A549 (cell line): ENCODE measurements at regions not wholly inside any gene's neighbourhood (a gene's known extent, or its start where the extent isn't known, plus 50 kb on each side); places are given as distances from the start of the nearest gene placed in this dataset.

Experiments
- ATAC-seq, 2 experiments: fragments of 200-7000 bp in 1 of 2; fragments of >200 bp in 1 of 2; cut with Nextera tagmentation in 1 of 2; cut with Tn5 transposase in 1 of 2; 3 replicates each; pipeline versions ENCODE4 v1.8.0 to v1.9.1; 2018 to 2020; ENCODE audit warnings: mild to moderate bottlenecking in 1 of 2, moderate library complexity in 1 of 2
- CTCF ChIA-PET: fragments of 300-600 bp; sonication (Branson Sonifier 250); formaldehyde crosslinking; extraction: SDS; loops from one replicate; lab custom pipeline; 2021; ENCODE audit warnings: antibody characterized with exemption, inconsistent platforms; lab: Yijun Ruan, JAX
- POLR2A ChIA-PET: fragments of 350-600 bp; formaldehyde crosslinking; extraction: SDS; loops from one replicate; lab custom pipeline; 2021; ENCODE audit warnings: antibody characterized with exemption, inconsistent platforms; lab: Yijun Ruan, JAX
- DNase-seq, 2 experiments: peaks; one replicate each; pipeline versions ENCODE4 v3.0.0 to v3.0.0-alpha.2; 2011 to 2016; ENCODE audit warnings: low read depth in 1 of 2, low spot score in 1 of 2
- FAIRE-seq: peaks from 2 replicates; lab custom pipeline; 2011; peaks lifted over from hg19 to GRCh38; lab: Jason Lieb, UNC
- H3K27ac ChIP-seq, 2 experiments: fragments of >200 bp; sonication (Bioruptor Twin); formaldehyde crosslinking; 3 replicates each; pipeline ENCODE4 v1.5.1; 2016 to 2017
- H3K4me1 ChIP-seq: fragments of >200 bp; sonication (Bioruptor Twin); formaldehyde crosslinking; 3 replicates; pipeline ENCODE4 v1.6.1; 2016
- H3K4me2 ChIP-seq: fragments of >200 bp; sonication (Bioruptor Twin); formaldehyde crosslinking; 3 replicates; pipeline ENCODE4 v1.6.1; 2016
- H3K4me3 ChIP-seq: fragments of >200 bp; sonication (Bioruptor Twin); formaldehyde crosslinking; 3 replicates; pipeline ENCODE4 v1.5.1; 2016
- H3K9me3 ChIP-seq: fragments of >200 bp; sonication (Bioruptor Twin); formaldehyde crosslinking; 3 replicates; pipeline ENCODE4 v1.6.1; 2016
- BHLHE40 ChIP-seq: IDR thresholded peaks from 2 replicates; pipeline ENCODE4 v1.6.1; 2012; ENCODE audit warnings: low read depth, low read length, inconsistent platforms
- EP300 ChIP-seq, 2 experiments: fragments of >200 bp; sonication (Bioruptor Twin); formaldehyde crosslinking; IDR thresholded peaks; 2 replicates in 1 of 2; 3 replicates in 1 of 2; pipeline ENCODE4 v1.6.1; 2016 to 2017
- HEYL ChIP-seq: fragments of 250-450 bp; sonication (Bioruptor Pico); IDR thresholded peaks from 2 replicates; pipeline ENCODE4 v1.8.0; 2021; ENCODE audit warnings: mild to moderate bottlenecking, moderate library complexity
- HOXB5 ChIP-seq: fragments of 250-450 bp; sonication (Bioruptor Pico); IDR thresholded peaks from 2 replicates; pipeline ENCODE4 v1.5.0; 2020; ENCODE audit warnings: mild to moderate bottlenecking, moderate library complexity
- JUNB ChIP-seq: fragments of >200 bp; sonication (Bioruptor Twin); formaldehyde crosslinking; IDR thresholded peaks from 2 replicates; pipeline ENCODE4 v1.6.1; 2016
- KDM1A ChIP-seq: fragments of 200-600 bp; sonication (generic); IDR thresholded peaks from 2 replicates; pipeline ENCODE4 v1.6.1; 2016; ENCODE audit warnings: low read depth, mild to moderate bottlenecking
- MYC ChIP-seq: IDR thresholded peaks from 2 replicates; pipeline ENCODE4 v1.6.1; 2012; ENCODE audit warnings: mild to moderate bottlenecking, inconsistent platforms, low read length, improper control_type of control experiment, borderline replicate concordance
- PHF8 ChIP-seq: fragments of 200-600 bp; sonication (generic); IDR thresholded peaks from 2 replicates; pipeline ENCODE4 v1.6.1; 2016; ENCODE audit warnings: low read depth, mild to moderate bottlenecking, antibody characterized with exemption, moderate library complexity, borderline replicate concordance
- POLR2AphosphoS2 ChIP-seq: conservative IDR thresholded peaks from 2 replicates; pipeline ENCODE4 v1.6.1; 2012; ENCODE audit warnings: low read length, improper control_type of control experiment, inconsistent platforms
- RFX5 ChIP-seq: fragments of 450-650 bp; IDR thresholded peaks from 2 replicates; pipeline ENCODE4 v1.7.1; 2014; ENCODE audit warnings: antibody characterized with exemption, mild to moderate bottlenecking, moderate library complexity
- RNF2 ChIP-seq: fragments of 200-600 bp; sonication (generic); IDR thresholded peaks from 2 replicates; pipeline ENCODE4 v1.6.1; 2016; ENCODE audit warnings: low read depth, mild to moderate bottlenecking, antibody characterized with exemption, moderate library complexity, borderline replicate concordance
- SMC3 ChIP-seq: fragments of >200 bp; sonication (Bioruptor Twin); formaldehyde crosslinking; IDR thresholded peaks from 3 replicates; pipeline ENCODE4 v1.6.1; 2018; ENCODE audit warnings: inconsistent platforms
- TFCP2L1 ChIP-seq: fragments of 250-450 bp; sonication (Bioruptor Pico); IDR thresholded peaks from 2 replicates; pipeline ENCODE4 v1.5.0; 2021; ENCODE audit warnings: mild to moderate bottlenecking
- ZFP36 ChIP-seq: fragments of 450-650 bp; IDR thresholded peaks from 2 replicates; pipeline ENCODE4 v1.6.1; 2014; ENCODE audit warnings: borderline replicate concordance; ENCODE audit not compliant: partially characterized antibody
- ZNF302 ChIP-seq: fragments of 250-450 bp; sonication (Bioruptor Pico); IDR thresholded peaks from 2 replicates; pipeline ENCODE4 v1.9.0; 2021; ENCODE audit warnings: inconsistent platforms, mild to moderate bottlenecking, moderate library complexity
- WGBS: methylation state at CpG from one replicate; pipeline ENCODE4 v1.1.6; 2017; ENCODE audit errors: missing lambda C conversion rate; 5-methylcytosine and 5-hydroxymethylcytosine counted together
- TF ChIP-seq, protein P1 (sequence below): fragments of 250-450 bp; sonication (Bioruptor Pico); IDR thresholded peaks from 2 replicates; pipeline ENCODE4 v1.5.0; 2020; ENCODE audit warnings: low read depth, mild to moderate bottlenecking, moderate library complexity
- TF ChIP-seq, protein P2 (sequence below): fragments of 200-600 bp; sonication (generic); IDR thresholded peaks from 2 replicates; pipeline ENCODE4 v1.6.1; 2016; ENCODE audit warnings: antibody characterized with exemption, mild to moderate bottlenecking, moderate library complexity
- TF ChIP-seq, protein P3 (sequence below): IDR thresholded peaks from 2 replicates; pipeline ENCODE4 v1.6.1; 2012

DNA sequence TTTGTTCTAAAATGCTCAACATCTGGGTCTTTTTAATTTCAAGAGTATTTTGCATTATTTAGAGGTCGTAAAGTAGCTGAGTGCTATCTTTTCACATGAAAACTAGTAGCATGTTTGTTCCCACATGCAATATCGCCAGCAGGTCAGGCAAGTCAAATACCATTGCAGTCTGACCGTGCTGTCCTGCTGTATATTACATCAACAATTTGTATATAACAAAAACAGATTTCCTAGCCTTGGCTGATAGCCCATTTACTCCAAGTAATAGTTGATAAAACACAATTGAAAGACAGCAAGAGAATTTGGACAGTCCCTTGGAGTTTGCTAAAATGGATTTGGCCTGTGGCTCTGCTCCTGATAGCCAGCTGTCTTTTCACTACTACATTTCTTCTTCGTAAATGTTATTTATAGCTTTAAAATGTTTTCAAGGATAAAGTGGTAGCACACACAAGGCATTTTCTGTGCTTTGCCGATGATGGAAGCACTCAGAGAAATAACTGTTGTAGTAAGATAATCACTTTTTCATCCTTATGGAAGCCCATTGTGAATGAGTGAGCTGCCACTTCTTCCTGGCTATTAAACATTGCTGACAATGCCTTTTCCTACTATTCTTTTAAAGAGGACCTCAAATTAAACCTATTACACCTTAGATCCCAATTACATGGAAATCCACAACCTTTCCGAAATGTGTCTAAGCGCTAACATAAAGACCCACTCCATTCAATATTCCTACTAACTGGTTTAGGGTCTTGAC is 992.1 kb downstream of the MAT2B start:
- POLR2A ChIA-PET, result no interaction called here
- 21% methylated on average over 7 of the region's 7 CpGs for WGBS
- FAIRE-seq (no peak), ATAC-seq (no peak), DNase-seq (no peak)
- CTCF ChIA-PET, result no interaction called here
- TF ChIP-seq BHLHE40 (no peak), RNF2 (no peak), RFX5 (no peak)
- TF ChIP-seq, protein P1, sequence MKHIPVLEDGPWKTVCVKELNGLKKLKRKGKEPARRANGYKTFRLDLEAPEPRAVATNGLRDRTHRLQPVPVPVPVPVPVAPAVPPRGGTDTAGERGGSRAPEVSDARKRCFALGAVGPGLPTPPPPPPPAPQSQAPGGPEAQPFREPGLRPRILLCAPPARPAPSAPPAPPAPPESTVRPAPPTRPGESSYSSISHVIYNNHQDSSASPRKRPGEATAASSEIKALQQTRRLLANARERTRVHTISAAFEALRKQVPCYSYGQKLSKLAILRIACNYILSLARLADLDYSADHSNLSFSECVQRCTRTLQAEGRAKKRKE, result no peak
- no peaks in the 10 kb centered on the region for H3K9me3 ChIP-seq
- no peak overlapping the region for H3K4me2 ChIP-seq
- no peaks in the 10 kb centered on the region for H3K4me1 ChIP-seq
- no peak overlapping the region for H3K4me3 ChIP-seq
- no peak overlapping the region for H3K27ac ChIP-seq

DNA sequence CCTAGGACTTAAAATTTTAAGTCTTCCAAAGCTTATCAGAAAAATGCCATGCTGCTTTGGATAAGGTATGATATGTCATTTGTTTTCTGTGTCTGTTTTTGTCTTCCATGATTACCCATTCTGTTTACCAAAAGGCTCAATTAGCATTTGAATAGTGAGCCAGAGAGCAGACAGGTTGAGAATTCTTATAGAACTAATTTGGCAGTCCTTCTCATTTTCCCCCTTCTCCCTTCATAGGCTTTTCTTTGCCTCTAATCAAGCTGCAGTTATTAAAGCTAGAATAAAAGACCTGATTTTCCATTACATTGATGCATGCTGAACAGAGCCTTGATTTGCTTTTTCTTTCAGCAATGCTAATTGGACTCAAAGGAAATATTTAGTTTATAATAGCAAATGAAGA is 993.0 kb downstream of the MAT2B start:
- H3K27ac ChIP-seq, result no peak overlapping the region
- no peak overlapping the region for H3K4me2 ChIP-seq
- ATAC-seq (no peak), FAIRE-seq (no peak), DNase-seq (no peak)
- CTCF ChIA-PET, result no interaction called here
- H3K9me3 ChIP-seq, result no peaks in the 10 kb centered on the region
- TF ChIP-seq ZNF302 (CRISPR knock-in tag) (no peak), KDM1A (no peak), MYC (no peak), TFCP2L1 (CRISPR knock-in tag) (no peak), ZFP36 (no peak), HEYL (CRISPR knock-in tag) (no peak), PHF8 (no peak), EP300 (IDR thresholded peaks at IDR 0.05) (no peak)
- TF ChIP-seq, protein P2, sequence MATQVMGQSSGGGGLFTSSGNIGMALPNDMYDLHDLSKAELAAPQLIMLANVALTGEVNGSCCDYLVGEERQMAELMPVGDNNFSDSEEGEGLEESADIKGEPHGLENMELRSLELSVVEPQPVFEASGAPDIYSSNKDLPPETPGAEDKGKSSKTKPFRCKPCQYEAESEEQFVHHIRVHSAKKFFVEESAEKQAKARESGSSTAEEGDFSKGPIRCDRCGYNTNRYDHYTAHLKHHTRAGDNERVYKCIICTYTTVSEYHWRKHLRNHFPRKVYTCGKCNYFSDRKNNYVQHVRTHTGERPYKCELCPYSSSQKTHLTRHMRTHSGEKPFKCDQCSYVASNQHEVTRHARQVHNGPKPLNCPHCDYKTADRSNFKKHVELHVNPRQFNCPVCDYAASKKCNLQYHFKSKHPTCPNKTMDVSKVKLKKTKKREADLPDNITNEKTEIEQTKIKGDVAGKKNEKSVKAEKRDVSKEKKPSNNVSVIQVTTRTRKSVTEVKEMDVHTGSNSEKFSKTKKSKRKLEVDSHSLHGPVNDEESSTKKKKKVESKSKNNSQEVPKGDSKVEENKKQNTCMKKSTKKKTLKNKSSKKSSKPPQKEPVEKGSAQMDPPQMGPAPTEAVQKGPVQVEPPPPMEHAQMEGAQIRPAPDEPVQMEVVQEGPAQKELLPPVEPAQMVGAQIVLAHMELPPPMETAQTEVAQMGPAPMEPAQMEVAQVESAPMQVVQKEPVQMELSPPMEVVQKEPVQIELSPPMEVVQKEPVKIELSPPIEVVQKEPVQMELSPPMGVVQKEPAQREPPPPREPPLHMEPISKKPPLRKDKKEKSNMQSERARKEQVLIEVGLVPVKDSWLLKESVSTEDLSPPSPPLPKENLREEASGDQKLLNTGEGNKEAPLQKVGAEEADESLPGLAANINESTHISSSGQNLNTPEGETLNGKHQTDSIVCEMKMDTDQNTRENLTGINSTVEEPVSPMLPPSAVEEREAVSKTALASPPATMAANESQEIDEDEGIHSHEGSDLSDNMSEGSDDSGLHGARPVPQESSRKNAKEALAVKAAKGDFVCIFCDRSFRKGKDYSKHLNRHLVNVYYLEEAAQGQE, result no peak
- TF ChIP-seq, protein P3, sequence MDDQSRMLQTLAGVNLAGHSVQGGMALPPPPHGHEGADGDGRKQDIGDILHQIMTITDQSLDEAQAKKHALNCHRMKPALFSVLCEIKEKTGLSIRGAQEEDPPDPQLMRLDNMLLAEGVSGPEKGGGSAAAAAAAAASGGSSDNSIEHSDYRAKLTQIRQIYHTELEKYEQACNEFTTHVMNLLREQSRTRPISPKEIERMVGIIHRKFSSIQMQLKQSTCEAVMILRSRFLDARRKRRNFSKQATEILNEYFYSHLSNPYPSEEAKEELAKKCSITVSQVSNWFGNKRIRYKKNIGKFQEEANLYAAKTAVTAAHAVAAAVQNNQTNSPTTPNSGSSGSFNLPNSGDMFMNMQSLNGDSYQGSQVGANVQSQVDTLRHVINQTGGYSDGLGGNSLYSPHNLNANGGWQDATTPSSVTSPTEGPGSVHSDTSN, result no peak
- H3K4me3 ChIP-seq, result no peak overlapping the region
- POLR2A ChIA-PET, result no interaction called here
- H3K4me1 ChIP-seq, result no peaks in the 10 kb centered on the region

DNA sequence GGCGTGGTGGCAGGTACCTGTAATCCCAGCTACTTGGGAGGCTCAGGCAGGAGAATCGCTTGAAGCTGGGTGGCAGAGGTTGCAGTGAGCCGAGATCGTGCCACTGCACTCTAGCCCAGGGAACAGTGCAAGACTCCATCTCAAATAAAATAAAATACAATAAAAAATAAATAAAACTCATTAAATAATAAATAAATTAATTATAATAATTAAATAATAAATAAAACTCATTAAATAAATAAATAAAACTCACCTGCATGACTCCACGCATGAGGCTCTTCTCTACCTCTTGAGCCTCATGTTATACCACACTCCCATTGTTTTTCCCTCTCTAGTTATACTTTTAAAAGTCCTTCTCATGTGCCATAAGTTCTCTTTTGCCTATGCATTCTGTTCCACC is 995.4 kb downstream of the MAT2B start:
- no peak for ATAC-seq
- Histone ChIP-seq H3K9me3 (no peaks in the 10 kb centered on the region), H3K4me3 (no peak overlapping the region), H3K4me1 (no peaks in the 10 kb centered on the region), H3K4me2 (no peak overlapping the region), H3K27ac (no peak overlapping the region)
- no peak for DNase-seq
- POLR2A ChIA-PET, result no interaction called here
- no peak for FAIRE-seq
- no peak for TF ChIP-seq HOXB5 (CRISPR knock-in tag)
- no peak for TF ChIP-seq POLR2AphosphoS2
- TF ChIP-seq SMC3, result no peak
- no peak for TF ChIP-seq ZFP36
- TF ChIP-seq, protein P2, result no peak
- no peak for TF ChIP-seq JUNB
- no peak for TF ChIP-seq RFX5
- CTCF ChIA-PET, result interaction anchor here (0.6 kb wide), 1 partner anchor 341 kb away, joined by 3 read pairs; no protein-coding TSS in a partner anchor
- 23% methylated on average over 5 of the region's 5 CpGs for WGBS
